Neural cell (in vitro differentiated cells): ENCODE measurements at regions not wholly inside any gene's neighbourhood (a gene's known extent, or its start where the extent isn't known, plus 50 kb on each side); places are given as distances from the start of the nearest gene placed in this dataset.
"Not testable (repeated sequence)": the region's sequence is repeated elsewhere in the genome, so short reads cannot be mapped to it uniquely, and the experiment has no call there.

Experiments used
- H2AFZ ChIP-seq: fragments of 200-600, 300-800 bp; sonication (generic), shearing (Covaris generic); 2 replicates; pipeline ENCODE4 v1.6.0; 2014; ENCODE audit warnings: low read depth, mild to moderate bottlenecking, antibody characterized with exemption, low read length, moderate library complexity
- H3F3A ChIP-seq: fragments of 200-600 bp; shearing (Covaris generic); 2 replicates; pipeline ENCODE4 v1.6.1; 2016; ENCODE audit warnings: mild to moderate bottlenecking, moderate library complexity, mixed read lengths, antibody characterized with exemption, low read length; ENCODE audit not compliant: insufficient read depth, poor library complexity, severe bottlenecking
- H3K27ac ChIP-seq: fragments of 200-600, 300-800 bp; sonication (generic), shearing (Covaris generic); 2 replicates; pipeline ENCODE4 v1.5.1; 2014; ENCODE audit warnings: mild to moderate bottlenecking, low read length, moderate library complexity
- H3K27me3 ChIP-seq: fragments of 300-800, 200-600 bp; sonication (generic), shearing (Covaris generic); 2 replicates; pipeline ENCODE4 v1.6.0; 2014; ENCODE audit warnings: mild to moderate bottlenecking, low read depth, low read length, moderate library complexity; ENCODE audit not compliant: insufficient read depth
- H3K36me3 ChIP-seq: fragments of 300-800, 200-600 bp; sonication (generic), shearing (Covaris generic); 2 replicates; pipeline ENCODE4 v1.5.1; 2014; ENCODE audit warnings: mild to moderate bottlenecking, antibody characterized with exemption, low read length, moderate library complexity; ENCODE audit not compliant: insufficient read depth
- H3K4me2 ChIP-seq: fragments of 300-800, 200-600 bp; sonication (generic), shearing (Covaris generic); 2 replicates; pipeline ENCODE4 v1.6.0; 2014; ENCODE audit warnings: mild to moderate bottlenecking, low read length
- H3K4me3 ChIP-seq: fragments of 300-800, 200-600 bp; sonication (generic), shearing (Covaris generic); 2 replicates; pipeline ENCODE4 v1.5.1; 2014; ENCODE audit warnings: mild to moderate bottlenecking, low read length, moderate library complexity
- H3K79me2 ChIP-seq: fragments of 200-600 bp; shearing (Covaris generic); replicated peaks from 2 replicates; pipeline ENCODE4 v1.6.0; 2014; ENCODE audit warnings: mild to moderate bottlenecking, low read length, moderate library complexity; ENCODE audit not compliant: insufficient read depth
- H3K9ac ChIP-seq: fragments of 300-800, 200-600 bp; sonication (generic), shearing (Covaris generic); 2 replicates; pipeline ENCODE4 v1.6.1; 2016; ENCODE audit warnings: mild to moderate bottlenecking, low read length, mixed read lengths
- H3K9me2 ChIP-seq: fragments of 200-600 bp; shearing (Covaris generic); 2 replicates; pipeline ENCODE4 v1.6.1; 2016; ENCODE audit warnings: mild to moderate bottlenecking, low read length, mixed read lengths; ENCODE audit not compliant: insufficient read depth
- H3K9me3 ChIP-seq: fragments of 200-600, 300-800 bp; sonication (generic), shearing (Covaris generic); 2 replicates; pipeline ENCODE4 v1.6.1; 2016; ENCODE audit warnings: mild to moderate bottlenecking, mixed run types, low read length, moderate library complexity, mixed read lengths
- H4K20me1 ChIP-seq: fragments of 200-600 bp; shearing (Covaris generic); 2 replicates; pipeline ENCODE4 v1.6.1; 2016; ENCODE audit warnings: mild to moderate bottlenecking, mixed run types; ENCODE audit not compliant: insufficient read depth
- CTCF ChIP-seq: fragments of 450-650 bp; IDR thresholded peaks from 2 replicates; pipeline ENCODE4 v1.5.1; 2014; ENCODE audit warnings: antibody characterized with exemption, mild to moderate bottlenecking, moderate library complexity; ENCODE audit not compliant: poor library complexity, severe bottlenecking
- EP300 ChIP-seq: fragments of 450-650 bp; conservative IDR thresholded peaks from 2 replicates; pipeline ENCODE4 v1.6.1; 2014; ENCODE audit warnings: antibody characterized with exemption, mild to moderate bottlenecking, moderate library complexity; ENCODE audit not compliant: poor library complexity, severe bottlenecking
- EZH2 ChIP-seq: fragments of 200-600, 300-800 bp; shearing (Covaris generic), sonication (generic); IDR thresholded peaks from 2 replicates; pipeline ENCODE4 v1.6.1; 2014; ENCODE audit warnings: antibody characterized with exemption, low read length, borderline replicate concordance, mild to moderate bottlenecking; ENCODE audit not compliant: insufficient read depth, poor library complexity, severe bottlenecking
- MXI1 ChIP-seq: fragments of 450-650 bp; conservative IDR thresholded peaks from 2 replicates; pipeline ENCODE4 v1.6.1; 2014; ENCODE audit warnings: antibody characterized with exemption, mild to moderate bottlenecking; ENCODE audit not compliant: poor library complexity, severe bottlenecking
- POLR2AphosphoS5 ChIP-seq: IDR thresholded peaks from 2 replicates; pipeline ENCODE4 v1.6.1; 2012
- RAD21 ChIP-seq: fragments of 450-650 bp; conservative IDR thresholded peaks from 2 replicates; pipeline ENCODE4 v1.6.1; 2014; ENCODE audit warnings: antibody characterized with exemption, mild to moderate bottlenecking, moderate library complexity
- REST ChIP-seq: IDR thresholded peaks from 2 replicates; pipeline ENCODE4 v1.6.1; 2012; ENCODE audit warnings: borderline replicate concordance
- SMC3 ChIP-seq: fragments of 450-650 bp; conservative IDR thresholded peaks from 2 replicates; pipeline ENCODE4 v1.6.1; 2014; ENCODE audit warnings: antibody characterized with exemption, mild to moderate bottlenecking, moderate library complexity; ENCODE audit not compliant: poor library complexity
- TAF1 ChIP-seq: IDR thresholded peaks from 2 replicates; pipeline ENCODE4 v1.6.1; 2012; ENCODE audit warnings: low read depth

DNA sequence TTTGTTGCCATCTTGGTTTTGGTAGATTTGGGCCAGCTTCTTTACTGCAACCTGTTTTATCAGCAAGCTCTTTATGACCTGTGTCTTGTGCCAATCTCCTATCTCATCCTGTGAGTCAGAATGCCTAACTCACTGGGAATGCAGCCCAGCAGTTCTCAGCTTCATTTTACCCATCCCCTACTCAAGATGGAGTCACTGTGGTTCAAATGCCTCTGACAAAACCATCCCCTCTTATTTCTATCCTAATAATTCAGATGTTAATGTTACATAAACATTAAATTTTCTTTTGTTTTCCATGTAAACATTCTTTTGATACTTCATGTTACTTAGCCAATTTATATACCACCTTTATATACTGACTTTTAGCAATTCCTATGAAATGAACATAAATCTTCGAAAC lies 746.3 kb downstream of the CDH18 start:
- Histone ChIP-seq H2AFZ (no peak overlapping the region), H3K4me2 (no peak overlapping the region), H3K36me3 (no peaks in the 10 kb centered on the region), H3K27ac (no peak overlapping the region), H3K9me3 (no peaks in the 10 kb centered on the region), H3K27me3 (no peaks in the 10 kb centered on the region), H3F3A (no peaks in the 10 kb centered on the region), H3K4me3 (no peak overlapping the region), H3K9ac (no peak overlapping the region), H3K9me2 (no peaks in the 10 kb centered on the region), H4K20me1 (no peaks in the 10 kb centered on the region), H3K79me2 (no peaks in the 10 kb centered on the region)
- no peak for TF ChIP-seq REST
- TF ChIP-seq MXI1, result no peak
- no peak for TF ChIP-seq EP300
- no peak for TF ChIP-seq SMC3
- no peak for TF ChIP-seq RAD21
- no peak for TF ChIP-seq EZH2
- TF ChIP-seq CTCF, result no peak
- no peak for TF ChIP-seq TAF1
- TF ChIP-seq POLR2AphosphoS5, result no peak

- H2AFZ ChIP-seq, H3K9me3 ChIP-seq, H3K27me3 ChIP-seq, H3K4me2 ChIP-seq, H3K9me2 ChIP-seq, H3K79me2 ChIP-seq, H3K4me3 ChIP-seq, H4K20me1 ChIP-seq, H3F3A ChIP-seq, H3K9ac ChIP-seq, H3K27ac ChIP-seq, H3K36me3 ChIP-seq: not testable (repeated sequence)
Measured at GRCh38 chr5:19246191-19246590, 741.8 kb downstream of the CDH18 start.

DNA sequence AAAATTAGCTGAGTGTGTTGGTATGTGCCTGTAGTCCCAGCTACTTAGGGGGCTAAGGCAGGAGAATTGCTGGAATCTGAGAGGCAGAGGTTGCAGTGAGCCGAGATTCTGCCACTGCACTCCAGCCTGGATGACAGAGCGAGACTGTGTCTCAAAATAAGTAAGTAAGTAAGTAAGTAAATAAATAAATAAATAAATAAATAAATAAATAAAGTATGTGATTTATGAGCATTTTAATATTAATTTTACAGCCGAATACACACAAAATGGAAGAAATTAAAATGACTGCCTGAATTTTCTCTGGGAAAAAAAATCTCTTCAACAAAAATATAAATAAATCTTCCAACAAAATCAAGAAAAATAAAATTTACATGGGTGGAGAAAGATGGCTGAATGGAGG lies 740.7 kb downstream of the CDH18 start:
- H3K9me3 ChIP-seq, result no peaks in the 10 kb centered on the region
- no peaks in the 10 kb centered on the region for H3K79me2 ChIP-seq
- H3F3A ChIP-seq, result no peaks in the 10 kb centered on the region
- no peak overlapping the region for H2AFZ ChIP-seq
- H3K4me2 ChIP-seq, result no peak overlapping the region
- H3K36me3 ChIP-seq, result no peaks in the 10 kb centered on the region
- no peak overlapping the region for H3K4me3 ChIP-seq
- H3K9ac ChIP-seq, result no peak overlapping the region
- H3K27ac ChIP-seq, result no peak overlapping the region
- TF ChIP-seq REST (no peak), CTCF (no peak), EZH2 (no peak), RAD21 (no peak), POLR2AphosphoS5 (no peak), SMC3 (no peak), MXI1 (no peak), EP300 (no peak), TAF1 (no peak)
- no peaks in the 10 kb centered on the region for H4K20me1 ChIP-seq
- no peaks in the 10 kb centered on the region for H3K27me3 ChIP-seq
- no peaks in the 10 kb centered on the region for H3K9me2 ChIP-seq
